ENCODE measurements at regions not wholly inside any gene's neighbourhood (a gene's known extent, or its start where the extent isn't known, plus 50 kb on each side); places are given as distances from the start of the nearest gene placed in this dataset.

DNA sequence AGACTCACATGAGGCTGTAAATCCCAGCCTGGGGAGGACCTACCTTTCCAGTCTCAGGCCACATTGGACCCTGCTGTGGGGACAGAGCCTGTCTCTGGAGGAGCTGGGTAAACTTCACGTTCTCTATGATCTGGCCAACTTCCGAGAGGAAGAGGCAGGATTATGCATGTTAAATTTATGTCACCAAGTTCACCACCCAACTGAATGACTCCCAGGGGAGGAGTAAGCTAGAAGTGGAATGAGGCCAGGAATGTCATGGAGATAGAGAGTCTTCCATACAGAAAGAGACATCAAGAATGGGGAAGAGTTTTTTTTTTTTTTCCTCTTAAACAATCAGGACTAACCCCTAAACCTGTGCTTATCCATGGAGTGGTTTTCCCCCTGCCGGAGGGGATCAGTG lies 90.3 kb upstream of the PALM2AKAP2 start:
- Histone ChIP-seq H3K36me3 (ENCODE audit: control insufficient read depth, insufficient read depth, low read length) (no peaks in the 10 kb centered on the region), H3K23ac (ENCODE audit: low read depth, low read length) (no peak overlapping the region), H3K4ac (ENCODE audit: low read depth, low read length) (no peak overlapping the region), H3K4me3 (ENCODE audit: insufficient read depth, low read depth, low read length) (no peak overlapping the region), H3K79me1 (ENCODE audit: low read depth in 1 of 2, low read length in 2 of 2) (no peaks in the 10 kb centered on the region), H2AK5ac (ENCODE audit: low read depth, low read length) (no peak overlapping the region), H3K9me1 (ENCODE audit: insufficient read depth, low read length) (no peaks in the 10 kb centered on the region), H3K4me2 (ENCODE audit: low read depth, low read length) (no peak overlapping the region), H3K56ac (ENCODE audit: extremely low read depth, insufficient read depth, low read length) (no peak overlapping the region; the same call in 1 of the 2 replicates), H3K18ac (ENCODE audit: low read depth, low read length) (no peak overlapping the region), H2BK5ac (ENCODE audit: low read depth, low read length, poor library complexity, severe bottlenecking) (no peak overlapping the region), H4K91ac (ENCODE audit: insufficient read depth, low read depth, low read length) (no peak overlapping the region), H3K4me1 (ENCODE audit: control insufficient read depth, insufficient read depth, low read length) (no peaks in the 10 kb centered on the region), H2AK9ac (replicated peaks; ENCODE audit: low read depth, low read length, poor library complexity) (no peak overlapping the region), H2BK20ac (ENCODE audit: low read depth, low read length) (no peak overlapping the region), H3K27me3 (ENCODE audit: control insufficient read depth, insufficient read depth, low read length) (peaks cover 3% of the 10 kb centered on the region), H3K9ac (ENCODE audit: low read depth, low read length) (no peak overlapping the region), H2BK120ac (ENCODE audit: low read depth, low read length) (no peak overlapping the region), H3K27ac (ENCODE audit: insufficient read depth, low read length) (no peak overlapping the region), H3K9me3 (ENCODE audit: control insufficient read depth, insufficient read depth, low read length) (no peaks in the 10 kb centered on the region), H3K14ac (replicated peaks; ENCODE audit: low read depth, low read length) (no peak overlapping the region), H2BK15ac (ENCODE audit: low read depth, low read length) (no peak overlapping the region), H4K5ac (ENCODE audit: low read depth, low read length) (no peak overlapping the region), H2AFZ (replicated peaks; ENCODE audit: low read length, poor library complexity) (no peak overlapping the region), H4K20me1 (ENCODE audit: insufficient read depth, low read length) (no peaks in the 10 kb centered on the region), H4K8ac (ENCODE audit: low read depth in 2 of 2, low read length in 2 of 2) (no peak overlapping the region)
- WGBS, 2 experiments (ENCODE audit: extremely low coverage in 2 of 2, insufficient read length in 1 of 2) = no CpG with 5 or more reads among the region's 3 CpGs
- ATAC-seq (ENCODE audit: low read depth) (no peak), DNase-seq (no peak)
- BruUV-seq (replicated peaks) = no TSS peak
- in situ Hi-C loops (cut with MboI; ENCODE audit: low sequenced_read_pairs) (no loop called here), dilution Hi-C loops (cut with HindIII; ENCODE audit: low sequenced_read_pairs, unreplicated experiment) (no loop called here), intact Hi-C loops (cut with micrococcal nuclease) (no loop called here)
- CTCF ChIA-PET = no interaction called here
- POLR2A ChIA-PET (ENCODE audit: unreplicated experiment) = no interaction called here
- TF ChIP-seq BHLHE40 (IDR thresholded peaks at IDR 0.05; ENCODE audit: low read depth, low read length) (no peak), NFE2L2 (IDR thresholded peaks at IDR 0.05; ENCODE audit: low read depth, low read length) (no peak), MAZ (IDR thresholded peaks at IDR 0.05; ENCODE audit: borderline replicate concordance, low read depth, low read length) (no peak), POLR2A (IDR thresholded peaks at IDR 0.05; ENCODE audit: low read depth, low read length) (no peak), RCOR1 (IDR thresholded peaks at IDR 0.05; ENCODE audit: insufficient replicate concordance, low read length) (no peak), CEBPB (IDR thresholded peaks at IDR 0.05; ENCODE audit: low read depth, low read length) (no peak), RFX5 (IDR thresholded peaks at IDR 0.05; ENCODE audit: low read depth, low read length) (no peak), RAD21 (IDR thresholded peaks at IDR 0.05; ENCODE audit: low read length) (no peak), MXI1 (IDR thresholded peaks at IDR 0.05; ENCODE audit: borderline replicate concordance, low read depth, low read length) (no peak), MAFK (IDR thresholded peaks at IDR 0.05; ENCODE audit: low read depth, low read length) (no peak), SMC3 (IDR thresholded peaks at IDR 0.05; ENCODE audit: low read depth, low read length) (no peak), CHD1 (IDR thresholded peaks at IDR 0.05; ENCODE audit: low read depth, low read length) (no peak), FOS (IDR thresholded peaks at IDR 0.05; ENCODE audit: low read depth, low read length) (no peak)
- TF ChIP-seq, protein P1, sequence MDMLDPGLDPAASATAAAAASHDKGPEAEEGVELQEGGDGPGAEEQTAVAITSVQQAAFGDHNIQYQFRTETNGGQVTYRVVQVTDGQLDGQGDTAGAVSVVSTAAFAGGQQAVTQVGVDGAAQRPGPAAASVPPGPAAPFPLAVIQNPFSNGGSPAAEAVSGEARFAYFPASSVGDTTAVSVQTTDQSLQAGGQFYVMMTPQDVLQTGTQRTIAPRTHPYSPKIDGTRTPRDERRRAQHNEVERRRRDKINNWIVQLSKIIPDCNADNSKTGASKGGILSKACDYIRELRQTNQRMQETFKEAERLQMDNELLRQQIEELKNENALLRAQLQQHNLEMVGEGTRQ (IDR thresholded peaks at IDR 0.05; ENCODE audit: low read depth, low read length) = no peak
- TF ChIP-seq, protein P2, sequence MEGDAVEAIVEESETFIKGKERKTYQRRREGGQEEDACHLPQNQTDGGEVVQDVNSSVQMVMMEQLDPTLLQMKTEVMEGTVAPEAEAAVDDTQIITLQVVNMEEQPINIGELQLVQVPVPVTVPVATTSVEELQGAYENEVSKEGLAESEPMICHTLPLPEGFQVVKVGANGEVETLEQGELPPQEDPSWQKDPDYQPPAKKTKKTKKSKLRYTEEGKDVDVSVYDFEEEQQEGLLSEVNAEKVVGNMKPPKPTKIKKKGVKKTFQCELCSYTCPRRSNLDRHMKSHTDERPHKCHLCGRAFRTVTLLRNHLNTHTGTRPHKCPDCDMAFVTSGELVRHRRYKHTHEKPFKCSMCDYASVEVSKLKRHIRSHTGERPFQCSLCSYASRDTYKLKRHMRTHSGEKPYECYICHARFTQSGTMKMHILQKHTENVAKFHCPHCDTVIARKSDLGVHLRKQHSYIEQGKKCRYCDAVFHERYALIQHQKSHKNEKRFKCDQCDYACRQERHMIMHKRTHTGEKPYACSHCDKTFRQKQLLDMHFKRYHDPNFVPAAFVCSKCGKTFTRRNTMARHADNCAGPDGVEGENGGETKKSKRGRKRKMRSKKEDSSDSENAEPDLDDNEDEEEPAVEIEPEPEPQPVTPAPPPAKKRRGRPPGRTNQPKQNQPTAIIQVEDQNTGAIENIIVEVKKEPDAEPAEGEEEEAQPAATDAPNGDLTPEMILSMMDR (conservative IDR thresholded peaks at IDR 0.05; ENCODE audit: low read depth, low read length) = no peak
- TF ChIP-seq, protein P3, sequence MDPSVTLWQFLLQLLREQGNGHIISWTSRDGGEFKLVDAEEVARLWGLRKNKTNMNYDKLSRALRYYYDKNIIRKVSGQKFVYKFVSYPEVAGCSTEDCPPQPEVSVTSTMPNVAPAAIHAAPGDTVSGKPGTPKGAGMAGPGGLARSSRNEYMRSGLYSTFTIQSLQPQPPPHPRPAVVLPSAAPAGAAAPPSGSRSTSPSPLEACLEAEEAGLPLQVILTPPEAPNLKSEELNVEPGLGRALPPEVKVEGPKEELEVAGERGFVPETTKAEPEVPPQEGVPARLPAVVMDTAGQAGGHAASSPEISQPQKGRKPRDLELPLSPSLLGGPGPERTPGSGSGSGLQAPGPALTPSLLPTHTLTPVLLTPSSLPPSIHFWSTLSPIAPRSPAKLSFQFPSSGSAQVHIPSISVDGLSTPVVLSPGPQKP (IDR thresholded peaks at IDR 0.05; ENCODE audit: borderline replicate concordance, low read depth, low read length) = no peak

All from IMR-90 (cell line).